Left lobe of liver (tissue), 2 donors: ENCODE measurements at regions not wholly inside any gene's neighbourhood (a gene's known extent, or its start where the extent isn't known, plus 50 kb on each side); places are given as distances from the start of the nearest gene placed in this dataset.
"Not testable (repeated sequence)": the region's sequence is repeated elsewhere in the genome, so short reads cannot be mapped to it uniquely, and the experiment has no call there.

ENCODE experiments used
- ATAC-seq: fragments of 200-7000 bp; cut with Tn5 transposase; one replicate; pipeline ENCODE4 v1.9.1; 2020; ENCODE audit warnings: mild to moderate bottlenecking, moderate library complexity
- DNase-seq: peaks from one replicate; pipeline ENCODE4 v3.0.0-alpha.2; 2020; ENCODE audit warnings: low spot score
- donor health status: DM: no; HTN: no; CAD: no; lungs with moderate emphysema.
- donor health status: DM: no; HTN: yes; CAD: no.

GRCh38 chr20:10109641-10110040 lies 74.9 kb downstream of the ANKEF1 start:
- peak; percentile 63 for DNase-seq
- peak; percentile 82 for ATAC-seq

- ATAC-seq: no peak
- no peak for DNase-seq
Measured at GRCh38 chr20:10110151-10110550, 75.4 kb downstream of the ANKEF1 start.

GRCh38 chr20:10111139-10111958 lies 76.6 kb downstream of the ANKEF1 start:
- ATAC-seq: peak; percentile 87
- peak; percentile 83 for DNase-seq

- DNase-seq (no peak), ATAC-seq (no peak)
Measured at GRCh38 chr20:10111959-10112250, 77.1 kb downstream of the ANKEF1 start.

GRCh38 chr20:10113746-10114145 lies 79.0 kb downstream of the ANKEF1 start:
- no peak for ATAC-seq
- DNase-seq: no peak

GRCh38 chr20:10114598-10114997 lies 79.8 kb downstream of the ANKEF1 start:
- no peak for ATAC-seq
- no peak for DNase-seq

GRCh38 chr20:10115021-10115420 lies 80.2 kb downstream of the ANKEF1 start:
- DNase-seq: no peak
- ATAC-seq: no peak

GRCh38 chr20:10119336-10119735 lies 84.5 kb downstream of the ANKEF1 start:
- DNase-seq (no peak), ATAC-seq (no peak)

GRCh38 chr20:10124883-10125282 lies 90.1 kb downstream of the ANKEF1 start:
- ATAC-seq, DNase-seq: not testable (repeated sequence)

- DNase-seq: no peak
- ATAC-seq: no peak
Measured at GRCh38 chr20:10125757-10126156, 91.0 kb downstream of the ANKEF1 start.

GRCh38 chr20:10129749-10130148 lies 88.9 kb upstream of the SNAP25 start:
- no peak for DNase-seq
- no peak for ATAC-seq

- peak; percentile 55 for DNase-seq
- peak; percentile 90 for ATAC-seq
Measured at GRCh38 chr20:10131732-10132345, 86.8 kb upstream of the SNAP25 start.

GRCh38 chr20:10132387-10132786 lies 86.2 kb upstream of the SNAP25 start:
- ATAC-seq (no peak), DNase-seq (no peak)

- ATAC-seq (no peak), DNase-seq (no peak)
Measured at GRCh38 chr20:10133532-10133931, 85.1 kb upstream of the SNAP25 start.

- ATAC-seq: no peak
- DNase-seq: no peak
Measured at GRCh38 chr20:10134176-10134575, 84.5 kb upstream of the SNAP25 start.

- ATAC-seq (no peak), DNase-seq (no peak)
Measured at GRCh38 chr20:10135438-10135837, 83.2 kb upstream of the SNAP25 start.

GRCh38 chr20:10137032-10137431 lies 81.6 kb upstream of the SNAP25 start:
- ATAC-seq (no peak), DNase-seq (no peak)

- DNase-seq (no peak), ATAC-seq (peak; percentile 63)
Measured at GRCh38 chr20:10137533-10137932, 81.1 kb upstream of the SNAP25 start.

GRCh38 chr20:10157549-10157948 lies 61.1 kb upstream of the SNAP25 start:
- ATAC-seq (no peak), DNase-seq (no peak)

GRCh38 chr20:10167040-10167439 lies 51.6 kb upstream of the SNAP25 start:
- no peak for ATAC-seq

GRCh38 chr20:10167594-10167993 lies 51.0 kb upstream of the SNAP25 start:
- ATAC-seq (no peak), DNase-seq (no peak)

More at GRCh38 chr20:10167040-10167439, 51.6 kb upstream of the SNAP25 start:
- DNase-seq: no peak
